Skeletal muscle satellite cell (primary cell): ENCODE measurements at regions not wholly inside any gene's neighbourhood (a gene's known extent, or its start where the extent isn't known, plus 50 kb on each side); places are given as distances from the start of the nearest gene placed in this dataset.
A peak's percentile ranks its signal among the peaks of the same experiment; 100 is the strongest.
"Not testable (repeated sequence)": the region's sequence is repeated elsewhere in the genome, so short reads cannot be mapped to it uniquely, and the experiment has no call there.

Source experiments
- H3K27me3 ChIP-seq: 2 replicates; pipeline ENCODE4 v1.7.0; 2013; ENCODE audit warnings: low read length; ENCODE audit not compliant: control insufficient read depth, insufficient read depth
- H3K36me3 ChIP-seq: 2 replicates; pipeline ENCODE4 v1.7.0; 2013; ENCODE audit warnings: mild to moderate bottlenecking, control low read depth, low read length; ENCODE audit not compliant: insufficient read depth
- H3K4me1 ChIP-seq: 2 replicates; pipeline ENCODE4 v1.7.0; 2013; ENCODE audit warnings: low read length; ENCODE audit not compliant: control insufficient read depth, insufficient read depth
- H3K4me2 ChIP-seq: 2 replicates; pipeline ENCODE4 v1.7.0; 2013; ENCODE audit warnings: mild to moderate bottlenecking, low read length
- H3K4me3 ChIP-seq: 2 replicates; pipeline ENCODE4 v1.7.0; 2013; ENCODE audit warnings: low read length
- H3K9ac ChIP-seq: 2 replicates; pipeline ENCODE4 v1.7.0; 2013; ENCODE audit warnings: mild to moderate bottlenecking, low read depth, low read length, moderate library complexity
- H3K9me3 ChIP-seq: replicated peaks from 2 replicates; pipeline ENCODE4 v1.7.0; 2013; ENCODE audit warnings: mild to moderate bottlenecking, control low read depth, low read length

GRCh38 chr11:91066456-91067047 is 843.7 kb upstream of the CHORDC1 start:
- Histone ChIP-seq H3K9ac (no peak overlapping the region), H3K4me3 (no peak overlapping the region), H3K27me3 (no peaks in the 10 kb centered on the region), H3K36me3 (no peaks in the 10 kb centered on the region), H3K9me3 (no peaks in the 10 kb centered on the region), H3K4me2 (no peak overlapping the region), H3K4me1 (no peaks in the 10 kb centered on the region)

GRCh38 chr11:91063399-91063798 is 840.5 kb upstream of the CHORDC1 start:
- not testable (repeated sequence) for H3K36me3 ChIP-seq, H3K4me1 ChIP-seq, H3K9ac ChIP-seq, H3K27me3 ChIP-seq, H3K4me2 ChIP-seq, H3K9me3 ChIP-seq, H3K4me3 ChIP-seq

- Histone ChIP-seq H3K4me1 (no peaks in the 10 kb centered on the region), H3K9ac (no peak overlapping the region)
Observed at GRCh38 chr11:91047882-91048281, 825.0 kb upstream of the CHORDC1 start.

GRCh38 chr11:91046261-91046660 is 823.4 kb upstream of the CHORDC1 start:
- Histone ChIP-seq H3K4me3 (no peak overlapping the region), H3K4me2 (peak overlapping the region; percentile 9), H3K9ac (no peak overlapping the region)

More at GRCh38 chr11:91047882-91048281, 825.0 kb upstream of the CHORDC1 start:
- Histone ChIP-seq H3K4me3 (no peak overlapping the region), H3K36me3 (no peaks in the 10 kb centered on the region), H3K27me3 (no peaks in the 10 kb centered on the region), H3K4me2 (no peak overlapping the region), H3K9me3 (no peaks in the 10 kb centered on the region)

GRCh38 chr11:91041626-91042025 is 818.8 kb upstream of the CHORDC1 start:
- no peaks in the 10 kb centered on the region for H3K27me3 ChIP-seq
- no peaks in the 10 kb centered on the region for H3K36me3 ChIP-seq

More at GRCh38 chr11:91046261-91046660, 823.4 kb upstream of the CHORDC1 start:
- H3K4me1 ChIP-seq = no peaks in the 10 kb centered on the region
- no peaks in the 10 kb centered on the region for H3K27me3 ChIP-seq
- no peaks in the 10 kb centered on the region for H3K36me3 ChIP-seq
- H3K9me3 ChIP-seq = no peaks in the 10 kb centered on the region

GRCh38 chr11:91023731-91024130 is 800.9 kb upstream of the CHORDC1 start:
- H3K4me3 ChIP-seq = no peak overlapping the region
- H3K9ac ChIP-seq = no peak overlapping the region
- H3K27me3 ChIP-seq = no peaks in the 10 kb centered on the region
- H3K9me3 ChIP-seq = no peaks in the 10 kb centered on the region
- H3K4me1 ChIP-seq = peaks cover 3% of the 10 kb centered on the region
- no peaks in the 10 kb centered on the region for H3K36me3 ChIP-seq
- no peak overlapping the region for H3K4me2 ChIP-seq

More at GRCh38 chr11:91041626-91042025, 818.8 kb upstream of the CHORDC1 start:
- Histone ChIP-seq H3K4me1 (no peaks in the 10 kb centered on the region), H3K9ac (no peak overlapping the region), H3K9me3 (no peaks in the 10 kb centered on the region), H3K4me3 (no peak overlapping the region), H3K4me2 (no peak overlapping the region)

GRCh38 chr11:91011503-91011902 is 788.7 kb upstream of the CHORDC1 start:
- H3K4me2 ChIP-seq = no peak overlapping the region
- H3K4me1 ChIP-seq = no peaks in the 10 kb centered on the region
- H3K4me3 ChIP-seq = no peak overlapping the region
- no peak overlapping the region for H3K9ac ChIP-seq
- H3K27me3 ChIP-seq = no peaks in the 10 kb centered on the region
- H3K9me3 ChIP-seq = no peaks in the 10 kb centered on the region
- H3K36me3 ChIP-seq = no peaks in the 10 kb centered on the region

- H3K4me1 ChIP-seq = no peaks in the 10 kb centered on the region
- no peak overlapping the region for H3K9ac ChIP-seq
- no peaks in the 10 kb centered on the region for H3K36me3 ChIP-seq
- H3K27me3 ChIP-seq = no peaks in the 10 kb centered on the region
- H3K4me3 ChIP-seq = no peak overlapping the region
- H3K9me3 ChIP-seq = no peaks in the 10 kb centered on the region
- no peak overlapping the region for H3K4me2 ChIP-seq
Observed at GRCh38 chr11:91005458-91005857, 782.6 kb upstream of the CHORDC1 start.

- H3K4me1 ChIP-seq = no peaks in the 10 kb centered on the region
- H3K9me3 ChIP-seq = no peaks in the 10 kb centered on the region
- no peaks in the 10 kb centered on the region for H3K27me3 ChIP-seq
- no peak overlapping the region for H3K4me2 ChIP-seq
- H3K36me3 ChIP-seq = no peaks in the 10 kb centered on the region
- no peak overlapping the region for H3K4me3 ChIP-seq
- no peak overlapping the region for H3K9ac ChIP-seq
Observed at GRCh38 chr11:90997241-90997640, 774.4 kb upstream of the CHORDC1 start.

- H3K9me3 ChIP-seq, H3K9ac ChIP-seq, H3K36me3 ChIP-seq, H3K4me1 ChIP-seq, H3K4me3 ChIP-seq, H3K27me3 ChIP-seq, H3K4me2 ChIP-seq: not testable (repeated sequence)
Observed at GRCh38 chr11:90972159-90972558, 749.3 kb upstream of the CHORDC1 start.

- H3K4me1 ChIP-seq = no peaks in the 10 kb centered on the region
- H3K4me3 ChIP-seq = no peak overlapping the region
- no peaks in the 10 kb centered on the region for H3K36me3 ChIP-seq
- no peak overlapping the region for H3K4me2 ChIP-seq
- H3K27me3 ChIP-seq = no peaks in the 10 kb centered on the region
- H3K9ac ChIP-seq = no peak overlapping the region
- H3K9me3 ChIP-seq = no peaks in the 10 kb centered on the region
Observed at GRCh38 chr11:90947930-90948329, 725.1 kb upstream of the CHORDC1 start.

GRCh38 chr11:90930252-90930651 is 707.4 kb upstream of the CHORDC1 start:
- no peaks in the 10 kb centered on the region for H3K9me3 ChIP-seq
- no peak overlapping the region for H3K4me2 ChIP-seq
- no peaks in the 10 kb centered on the region for H3K27me3 ChIP-seq
- no peak overlapping the region for H3K9ac ChIP-seq
- H3K4me3 ChIP-seq = no peak overlapping the region
- no peaks in the 10 kb centered on the region for H3K4me1 ChIP-seq
- no peaks in the 10 kb centered on the region for H3K36me3 ChIP-seq
